ENCODE measurements at regions not wholly inside any gene's neighbourhood (a gene's known extent, or its start where the extent isn't known, plus 50 kb on each side); places are given as distances from the start of the nearest gene placed in this dataset.
"Not testable (repeated sequence)": the region's sequence is repeated elsewhere in the genome, so short reads cannot be mapped to it uniquely, and the experiment has no call there.

DNA sequence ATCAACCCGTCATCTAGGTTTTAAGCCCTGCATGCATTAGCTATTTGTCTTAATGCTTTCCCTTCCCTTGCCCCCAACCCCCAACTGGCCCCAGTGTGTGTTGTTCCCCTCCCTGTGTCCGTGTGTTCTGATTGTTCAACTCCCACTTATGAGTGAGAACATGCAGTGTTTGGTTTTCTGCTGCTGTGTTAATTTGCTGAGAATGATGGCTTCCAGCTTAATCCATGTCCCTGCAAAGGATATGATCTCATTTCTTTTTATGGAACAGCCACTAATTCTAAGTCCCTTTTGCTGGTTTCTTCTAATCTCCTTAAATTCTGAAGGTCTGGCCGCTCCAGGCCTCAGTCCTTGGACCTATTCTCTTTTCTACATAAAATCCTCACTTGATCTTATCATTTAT lies 220.4 kb upstream of the GLRA2 start:
- not testable (repeated sequence) for TF ChIP-seq ZNF114 (CRISPR knock-in tag; IDR thresholded peaks at IDR 0.05); CTCF (conservative IDR thresholded peaks at IDR 0.05; ENCODE audit: low read depth in 2 of 2); CREB1 (CRISPR knock-in tag; IDR thresholded peaks at IDR 0.05; ENCODE audit: low read depth); EZH2phosphoT487 (IDR thresholded peaks at IDR 0.05; ENCODE audit: unreplicated experiment); EZH2 (IDR thresholded peaks at IDR 0.05; ENCODE audit: low read depth, unreplicated experiment); POLR2AphosphoS5 (IDR thresholded peaks at IDR 0.05; ENCODE audit: low read depth); REST (IDR thresholded peaks at IDR 0.05; ENCODE audit: unreplicated experiment); JUNB (IDR thresholded peaks at IDR 0.05; ENCODE audit: unreplicated experiment)
